Breast epithelium (tissue), 3 donors: ENCODE measurements at regions not wholly inside any gene's neighbourhood (a gene's known extent, or its start where the extent isn't known, plus 50 kb on each side); places are given as distances from the start of the nearest gene placed in this dataset.

Source experiments
- POLR2A ChIP-seq: fragments of 450-650 bp; IDR thresholded peaks from one replicate; pipeline ENCODE4 v1.6.1; 2016; ENCODE audit warnings: antibody characterized with exemption, mild to moderate bottlenecking, moderate library complexity
- TF ChIP-seq, protein P1 (sequence below), 3 donors: fragments of 450-650 bp; IDR thresholded peaks; one replicate each; pipeline ENCODE4 v1.5.1; 2016 to 2017; ENCODE audit warnings: antibody characterized with exemption in 3 of 3, mild to moderate bottlenecking in 3 of 3, moderate library complexity in 3 of 3

- TF ChIP-seq, protein P1, sequence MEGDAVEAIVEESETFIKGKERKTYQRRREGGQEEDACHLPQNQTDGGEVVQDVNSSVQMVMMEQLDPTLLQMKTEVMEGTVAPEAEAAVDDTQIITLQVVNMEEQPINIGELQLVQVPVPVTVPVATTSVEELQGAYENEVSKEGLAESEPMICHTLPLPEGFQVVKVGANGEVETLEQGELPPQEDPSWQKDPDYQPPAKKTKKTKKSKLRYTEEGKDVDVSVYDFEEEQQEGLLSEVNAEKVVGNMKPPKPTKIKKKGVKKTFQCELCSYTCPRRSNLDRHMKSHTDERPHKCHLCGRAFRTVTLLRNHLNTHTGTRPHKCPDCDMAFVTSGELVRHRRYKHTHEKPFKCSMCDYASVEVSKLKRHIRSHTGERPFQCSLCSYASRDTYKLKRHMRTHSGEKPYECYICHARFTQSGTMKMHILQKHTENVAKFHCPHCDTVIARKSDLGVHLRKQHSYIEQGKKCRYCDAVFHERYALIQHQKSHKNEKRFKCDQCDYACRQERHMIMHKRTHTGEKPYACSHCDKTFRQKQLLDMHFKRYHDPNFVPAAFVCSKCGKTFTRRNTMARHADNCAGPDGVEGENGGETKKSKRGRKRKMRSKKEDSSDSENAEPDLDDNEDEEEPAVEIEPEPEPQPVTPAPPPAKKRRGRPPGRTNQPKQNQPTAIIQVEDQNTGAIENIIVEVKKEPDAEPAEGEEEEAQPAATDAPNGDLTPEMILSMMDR (IDR thresholded peaks at IDR 0.05): no peak
- TF ChIP-seq POLR2A: no peak
Measured at GRCh38 chr14:51527073-51527472, 124.6 kb upstream of the FRMD6 start.
